ENCODE measurements at regions not wholly inside any gene's neighbourhood (a gene's known extent, or its start where the extent isn't known, plus 50 kb on each side); places are given as distances from the start of the nearest gene placed in this dataset.
A peak's percentile ranks its signal among the peaks of the same experiment; 100 is the strongest.

DNA sequence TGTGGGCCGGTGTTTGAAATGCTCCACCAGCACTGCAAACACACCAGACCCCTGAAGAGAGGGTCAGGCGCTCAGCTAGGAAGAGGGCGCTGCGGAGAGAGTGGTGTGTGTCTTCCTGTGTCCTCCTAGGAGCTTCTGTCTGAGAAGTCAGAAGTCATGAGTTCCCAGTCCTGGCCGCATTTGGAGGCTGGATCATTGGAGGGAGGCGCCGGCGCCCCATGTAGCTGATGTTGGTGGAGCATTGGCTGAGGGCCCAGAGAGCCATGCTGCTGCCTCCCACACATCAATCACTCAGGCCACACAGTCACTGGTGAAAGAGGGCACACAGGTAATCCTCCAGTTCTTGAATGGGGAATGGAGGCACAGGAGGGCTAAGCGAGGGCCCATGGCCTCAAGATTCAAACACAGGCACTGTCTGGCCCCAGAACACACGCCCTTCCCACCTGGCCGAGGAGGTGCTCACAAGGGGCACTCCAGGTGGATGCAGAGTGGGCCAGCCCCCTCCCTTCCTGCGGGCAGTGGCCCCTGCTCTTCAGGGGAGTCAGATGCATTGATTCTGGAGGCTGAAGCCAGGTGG is 66.3 kb downstream of the RRM2 start:
- CTCF ChIA-PET (ENCODE audit: low intra/inter-chr PET ratio), result interaction anchor here (1.0 kb wide), 1 partner anchor 220 kb away, joined by 4 read pairs; no protein-coding TSS in a partner anchor
- no peak for FAIRE-seq
- no TSS peak for BruUV-seq (replicated peaks)

DNA sequence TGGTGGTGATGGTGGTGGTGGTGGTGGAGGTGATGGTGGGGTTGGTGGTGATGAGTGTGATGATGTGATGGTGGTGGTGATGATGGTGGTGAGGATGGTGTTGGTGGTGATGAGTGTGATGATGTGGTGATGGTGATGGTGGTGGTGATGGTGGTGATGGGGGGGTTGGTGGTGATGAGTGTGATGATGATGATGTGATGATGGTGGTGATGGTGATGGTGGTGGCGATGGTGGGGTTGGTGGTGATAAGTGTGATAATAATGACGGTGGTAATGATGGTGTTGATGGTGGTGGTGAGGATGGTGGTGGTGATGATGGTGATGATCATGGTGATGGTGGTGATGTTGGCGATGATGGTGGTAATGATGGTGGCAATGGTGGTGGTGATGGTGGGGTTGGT is 67.7 kb downstream of the RRM2 start:
- Histone ChIP-seq H4K20me1 (replicated peaks; ENCODE audit: control insufficient read depth, insufficient read depth, low read length) (no peaks in the 10 kb centered on the region), H3K9me1 (ENCODE audit: control insufficient read depth, insufficient read depth, low read length) (no peaks in the 10 kb centered on the region), H3K36me3 (ENCODE audit: control insufficient read depth, insufficient read depth, low read length) (peaks cover 2% of the 10 kb centered on the region; the same call in 1 of the 3 replicates), H2AFZ (ENCODE audit: low read depth, low read length) (no peak overlapping the region), H3K4me2 (ENCODE audit: insufficient read depth, low read length) (no peak overlapping the region), H3K27me3 (ENCODE audit: control insufficient read depth in 2 of 2, insufficient read depth in 2 of 2, low read length in 2 of 2) (no peaks in the 10 kb centered on the region), H3K79me2 (ENCODE audit: control insufficient read depth, insufficient read depth, low read length) (no peaks in the 10 kb centered on the region), H3K4me3 (no peak overlapping the region), H3K9ac (ENCODE audit: insufficient read depth in 1 of 2, low read depth in 2 of 2, low read length in 2 of 2) (no peak overlapping the region), H3K9me3 (replicated peaks; ENCODE audit: control insufficient read depth, insufficient read depth, low read depth, low read length) (no peaks in the 10 kb centered on the region), H3K27ac (ENCODE audit: extremely low read depth, low read depth, low read length) (no peak overlapping the region), H3K4me1 (replicated peaks in 1 of 2; ENCODE audit: control insufficient read depth in 2 of 2, insufficient read depth in 2 of 2, low read length in 2 of 2) (peaks cover 0 to 8% of the 10 kb centered on the region in 2 experiments; a peak in 2 of 5 replicates)
- no TSS peak for BruUV-seq (replicated peaks)
- POLR2A ChIA-PET, result no interaction called here
- no peak for FAIRE-seq
- in situ Hi-C loops (cut with MboI), result no loop called here
- CTCF ChIA-PET (ENCODE audit: low intra/inter-chr PET ratio), result no interaction called here
- intact Hi-C loops (cut with micrococcal nuclease), result no loop called here
- WGBS (ENCODE audit: insufficient coverage, low coverage, missing lambda C conversion rate), result 74% methylated on average over 3 of the region's 3 CpGs
- no peak for ATAC-seq
- TF ChIP-seq, protein P1, sequence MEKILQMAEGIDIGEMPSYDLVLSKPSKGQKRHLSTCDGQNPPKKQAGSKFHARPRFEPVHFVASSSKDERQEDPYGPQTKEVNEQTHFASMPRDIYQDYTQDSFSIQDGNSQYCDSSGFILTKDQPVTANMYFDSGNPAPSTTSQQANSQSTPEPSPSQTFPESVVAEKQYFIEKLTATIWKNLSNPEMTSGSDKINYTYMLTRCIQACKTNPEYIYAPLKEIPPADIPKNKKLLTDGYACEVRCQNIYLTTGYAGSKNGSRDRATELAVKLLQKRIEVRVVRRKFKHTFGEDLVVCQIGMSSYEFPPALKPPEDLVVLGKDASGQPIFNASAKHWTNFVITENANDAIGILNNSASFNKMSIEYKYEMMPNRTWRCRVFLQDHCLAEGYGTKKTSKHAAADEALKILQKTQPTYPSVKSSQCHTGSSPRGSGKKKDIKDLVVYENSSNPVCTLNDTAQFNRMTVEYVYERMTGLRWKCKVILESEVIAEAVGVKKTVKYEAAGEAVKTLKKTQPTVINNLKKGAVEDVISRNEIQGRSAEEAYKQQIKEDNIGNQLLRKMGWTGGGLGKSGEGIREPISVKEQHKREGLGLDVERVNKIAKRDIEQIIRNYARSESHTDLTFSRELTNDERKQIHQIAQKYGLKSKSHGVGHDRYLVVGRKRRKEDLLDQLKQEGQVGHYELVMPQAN (IDR thresholded peaks at IDR 0.05; ENCODE audit: borderline replicate concordance), result no peak
- peak; percentile 17; the same call in 1 of the 2 replicates for TF ChIP-seq EHMT2 (IDR thresholded peaks at IDR 0.05)
- no peak for DNase-seq (ENCODE audit: extremely low read depth in 1 of 4, low spot score in 3 of 4)

More for the DNA sequence above, 66.3 kb downstream of the RRM2 start:
- no peaks in the 10 kb centered on the region for H3K9me3 ChIP-seq (replicated peaks; ENCODE audit: control insufficient read depth, insufficient read depth, low read depth, low read length)
- ATAC-seq (no peak), DNase-seq (ENCODE audit: extremely low read depth in 1 of 4, low spot score in 3 of 4) (no peak)
- POLR2A ChIA-PET, result interaction anchor here (0.6 kb wide), 2 partner anchors 24 to 823 kb away, joined by 3 read pairs; no protein-coding TSS in a partner anchor
- H4K20me1 ChIP-seq (replicated peaks; ENCODE audit: control insufficient read depth, insufficient read depth, low read length), result no peaks in the 10 kb centered on the region
- 80% methylated on average over 11 of the region's 12 CpGs for WGBS (ENCODE audit: insufficient coverage, low coverage, missing lambda C conversion rate)
- H3K79me2 ChIP-seq (ENCODE audit: control insufficient read depth, insufficient read depth, low read length), result no peaks in the 10 kb centered on the region
- TF ChIP-seq ASH1L (IDR thresholded peaks at IDR 0.05; ENCODE audit: borderline replicate concordance, low read depth, partially characterized antibody) (no peak), NR3C1 (CRISPR knock-in tag; IDR thresholded peaks at IDR 0.05) (no peak), SNRNP70 (optimal IDR thresholded peaks at IDR 0.05; ENCODE audit: low read depth, low read length) (no peak), POLR2G (IDR thresholded peaks at IDR 0.05; ENCODE audit: low read depth, low read length) (0 out of 2 replicates have a peak, but pooled peaks have one; percentile 30)
- peak overlapping the region in 1 of 2 experiments; percentile 33; a peak in 1 of 4 replicates for H3K9ac ChIP-seq (ENCODE audit: insufficient read depth in 1 of 2, low read depth in 2 of 2, low read length in 2 of 2)
- no peaks in the 10 kb centered on the region for H3K9me1 ChIP-seq (ENCODE audit: control insufficient read depth, insufficient read depth, low read length)
- H3K36me3 ChIP-seq (ENCODE audit: control insufficient read depth, insufficient read depth, low read length), result peaks cover 2% of the 10 kb centered on the region; the same call in 1 of the 3 replicates
- peaks cover 0 to 11% of the 10 kb centered on the region in 2 experiments; a peak in 2 of 5 replicates for H3K4me1 ChIP-seq (replicated peaks in 1 of 2; ENCODE audit: control insufficient read depth in 2 of 2, insufficient read depth in 2 of 2, low read length in 2 of 2)
- in situ Hi-C loops (cut with MboI) (no loop called here), intact Hi-C loops (cut with micrococcal nuclease) (no loop called here)
- H3K27me3 ChIP-seq (ENCODE audit: control insufficient read depth in 2 of 2, insufficient read depth in 2 of 2, low read length in 2 of 2), result no peaks in the 10 kb centered on the region
- no peak overlapping the region for H3K4me3 ChIP-seq
- no peak overlapping the region for H3K4me2 ChIP-seq (ENCODE audit: insufficient read depth, low read length)
- no peak overlapping the region for H3K27ac ChIP-seq (ENCODE audit: extremely low read depth, low read depth, low read length)
- H2AFZ ChIP-seq (ENCODE audit: low read depth, low read length), result no peak overlapping the region

All from K562 (cell line).